ENCODE measurements at regions not wholly inside any gene's neighbourhood (a gene's known extent, or its start where the extent isn't known, plus 50 kb on each side); places are given as distances from the start of the nearest gene placed in this dataset.
A peak's percentile ranks its signal among the peaks of the same experiment; 100 is the strongest.

- Histone ChIP-seq H3K27ac (no peak overlapping the region), H3K27me3 (replicated peaks) (no peaks in the 10 kb centered on the region), H3K4me3 (ENCODE audit: low read depth, low read length) (no peak overlapping the region), H3K36me3 (replicated peaks) (no peaks in the 10 kb centered on the region)
- no peak for DNase-seq
- in situ Hi-C loops (cut with HindIII; ENCODE audit: low pct_ligation_motif_present, low sequenced_read_pairs) = no loop called here
- TF ChIP-seq CTCF (IDR thresholded peaks at IDR 0.05; ENCODE audit: low read depth, low read length, missing control alignments) = no peak
Observed at GRCh38 chr15:66860844-66861243, 158.8 kb downstream of the SMAD6 start.

- no peak for DNase-seq
- in situ Hi-C loops (cut with HindIII; ENCODE audit: low pct_ligation_motif_present, low sequenced_read_pairs) = no loop called here
- no peaks in the 10 kb centered on the region for H3K27me3 ChIP-seq (replicated peaks)
- H3K4me3 ChIP-seq (ENCODE audit: low read depth, low read length) = no peak overlapping the region
- no peak for TF ChIP-seq CTCF (IDR thresholded peaks at IDR 0.05; ENCODE audit: low read depth, low read length, missing control alignments)
- H3K36me3 ChIP-seq (replicated peaks) = no peaks in the 10 kb centered on the region
- no peak overlapping the region for H3K27ac ChIP-seq
Observed at GRCh38 chr15:66862111-66862939, 160.3 kb downstream of the SMAD6 start.

- in situ Hi-C loops (cut with HindIII; ENCODE audit: low pct_ligation_motif_present, low sequenced_read_pairs) = no loop called here
- no peaks in the 10 kb centered on the region for H3K36me3 ChIP-seq (replicated peaks)
- peak; percentile 84 for DNase-seq
- H3K27ac ChIP-seq = no peak overlapping the region
- TF ChIP-seq CTCF (IDR thresholded peaks at IDR 0.05; ENCODE audit: low read depth, low read length, missing control alignments) = peak; percentile 98
- H3K4me3 ChIP-seq (ENCODE audit: low read depth, low read length) = no peak overlapping the region
- H3K27me3 ChIP-seq (replicated peaks) = no peaks in the 10 kb centered on the region
Observed at GRCh38 chr15:66862940-66863335, 160.9 kb downstream of the SMAD6 start.

- H3K27me3 ChIP-seq (replicated peaks) = no peaks in the 10 kb centered on the region
- no peak for DNase-seq
- no peak for TF ChIP-seq CTCF (IDR thresholded peaks at IDR 0.05; ENCODE audit: low read depth, low read length, missing control alignments)
- H3K36me3 ChIP-seq (replicated peaks) = no peaks in the 10 kb centered on the region
- in situ Hi-C loops (cut with HindIII; ENCODE audit: low pct_ligation_motif_present, low sequenced_read_pairs) = no loop called here
- H3K4me3 ChIP-seq (ENCODE audit: low read depth, low read length) = no peak overlapping the region
- no peak overlapping the region for H3K27ac ChIP-seq
Observed at GRCh38 chr15:66863390-66864085, 161.5 kb downstream of the SMAD6 start.

- Histone ChIP-seq H3K27me3 (replicated peaks) (no peaks in the 10 kb centered on the region), H3K4me3 (ENCODE audit: low read depth, low read length) (no peak overlapping the region), H3K27ac (no peak overlapping the region), H3K36me3 (replicated peaks) (no peaks in the 10 kb centered on the region)
- in situ Hi-C loops (cut with HindIII; ENCODE audit: low pct_ligation_motif_present, low sequenced_read_pairs) = no loop called here
- DNase-seq = no peak
- no peak for TF ChIP-seq CTCF (IDR thresholded peaks at IDR 0.05; ENCODE audit: low read depth, low read length, missing control alignments)
Observed at GRCh38 chr15:66864086-66864830, 162.2 kb downstream of the SMAD6 start.
